Upper lobe of left lung (tissue), 4 donors: ENCODE measurements at regions not wholly inside any gene's neighbourhood (a gene's known extent, or its start where the extent isn't known, plus 50 kb on each side); places are given as distances from the start of the nearest gene placed in this dataset.

Experiments
- CTCF ChIP-seq, 6 experiments: fragments of 450-650 bp in 4 of 6; fragments of 200-600 bp in 2 of 6; sonication (generic) in 2 of 6; IDR thresholded peaks; one replicate each; pipeline ENCODE4 v1.5.1; 2016 to 2019; ENCODE audit warnings: antibody characterized with exemption in 6 of 6
- EP300 ChIP-seq, 4 donors: sonication (generic); formaldehyde crosslinking; IDR thresholded peaks; one replicate each; pipeline ENCODE4 v1.5.1; 2017; ENCODE audit warnings: antibody characterized with exemption in 4 of 4, control low read depth in 2 of 4
- POLR2A ChIP-seq, 4 donors: fragments of 450-650 bp; IDR thresholded peaks; one replicate each; pipeline ENCODE4 v1.5.1; 2016 to 2017; ENCODE audit warnings: antibody characterized with exemption in 4 of 4, mild to moderate bottlenecking in 2 of 4
- POLR2AphosphoS5 ChIP-seq, 2 donors: sonication (generic); formaldehyde crosslinking; IDR thresholded peaks; one replicate each; pipeline ENCODE4 v1.5.1; 2017; ENCODE audit warnings: antibody characterized with exemption in 2 of 2

GRCh38 chr4:100889898-100890297, 372.1 kb upstream of the EMCN start:
- TF ChIP-seq CTCF (IDR thresholded peaks at IDR 0.05) (no peak), POLR2A (IDR thresholded peaks at IDR 0.05) (no peak), POLR2AphosphoS5 (IDR thresholded peaks at IDR 0.05) (no peak), EP300 (IDR thresholded peaks at IDR 0.05) (no peak)
